ENCODE measurements at regions not wholly inside any gene's neighbourhood (a gene's known extent, or its start where the extent isn't known, plus 50 kb on each side); places are given as distances from the start of the nearest gene placed in this dataset.

DNA sequence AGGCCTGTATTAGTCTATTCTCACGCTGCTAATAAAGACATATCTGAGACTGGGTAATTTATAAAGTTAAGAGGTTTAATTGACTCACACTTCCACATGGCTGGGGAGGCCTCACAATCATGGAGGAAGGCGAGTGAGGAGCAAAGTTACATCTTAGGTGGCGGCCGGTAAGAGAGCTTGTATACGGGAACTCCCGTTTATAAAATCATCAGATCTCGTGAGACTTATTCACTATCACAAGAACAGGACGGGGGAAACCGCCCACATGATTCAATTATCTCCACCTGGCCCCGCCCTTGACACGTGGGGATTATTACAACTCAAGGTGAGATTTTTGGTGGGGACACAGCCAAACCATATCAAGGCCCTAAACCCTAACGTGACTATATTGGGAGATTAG is 110.1 kb downstream of the LLPH start:
- H3K4me1 ChIP-seq (ENCODE audit: control insufficient read depth, insufficient read depth, low read length), result no peaks in the 10 kb centered on the region
- no peak overlapping the region for H3K4me3 ChIP-seq (ENCODE audit: low read depth, low read length)
- H3K27me3 ChIP-seq (ENCODE audit: control insufficient read depth, insufficient read depth, low read length), result no peaks in the 10 kb centered on the region
- H3K36me3 ChIP-seq (ENCODE audit: control insufficient read depth, insufficient read depth, low read length), result no peaks in the 10 kb centered on the region
- no peak overlapping the region for H3K27ac ChIP-seq (ENCODE audit: low read depth, low read length)
- no peak overlapping the region for H3K9ac ChIP-seq (ENCODE audit: low read depth, low read length)
- H3K9me3 ChIP-seq (ENCODE audit: control insufficient read depth, insufficient read depth, low read length), result no peaks in the 10 kb centered on the region

DNA sequence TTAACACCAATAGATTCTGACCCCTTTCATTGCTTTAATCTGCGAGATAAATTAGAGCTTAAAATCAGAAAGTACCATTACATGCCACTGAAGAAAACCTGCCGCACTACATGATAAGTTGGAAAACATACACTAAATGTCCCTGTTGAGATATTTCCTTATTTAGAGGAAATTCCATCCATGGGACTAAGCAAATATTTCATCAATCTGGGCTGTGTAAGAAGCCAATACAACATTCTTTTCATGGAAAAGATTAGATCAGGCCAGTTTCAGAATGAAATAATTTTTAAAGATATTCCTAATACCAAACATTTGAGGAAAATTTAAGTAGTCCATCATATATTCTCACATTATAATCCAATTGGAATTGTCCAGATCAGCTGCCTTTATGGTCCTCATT is 112.8 kb downstream of the LLPH start:
- Histone ChIP-seq H3K9ac (ENCODE audit: low read depth, low read length) (no peak overlapping the region), H3K4me3 (ENCODE audit: low read depth, low read length) (no peak overlapping the region)

More for the DNA sequence above, 112.8 kb downstream of the LLPH start:
- H3K27ac ChIP-seq (ENCODE audit: low read depth, low read length), result no peak overlapping the region
- H3K4me1 ChIP-seq (ENCODE audit: control insufficient read depth, insufficient read depth, low read length), result no peaks in the 10 kb centered on the region
- no peaks in the 10 kb centered on the region for H3K27me3 ChIP-seq (ENCODE audit: control insufficient read depth, insufficient read depth, low read length)
- no peaks in the 10 kb centered on the region for H3K9me3 ChIP-seq (ENCODE audit: control insufficient read depth, insufficient read depth, low read length)
- no peaks in the 10 kb centered on the region for H3K36me3 ChIP-seq (ENCODE audit: control insufficient read depth, insufficient read depth, low read length)
